B cell (primary cell): ENCODE measurements at regions not wholly inside any gene's neighbourhood (a gene's known extent, or its start where the extent isn't known, plus 50 kb on each side); places are given as distances from the start of the nearest gene placed in this dataset.

Source experiments
- ATAC-seq: fragments of 200-7000 bp; cut with Tn5 transposase; one replicate; pipeline ENCODE4 v1.10.0; 2021; ENCODE audit warnings: low read depth, mild to moderate bottlenecking, moderate number of reproducible peaks, moderate library complexity
- CTCF ChIA-PET: fragments of 350-600 bp; sonication (Branson Sonifier 250); formaldehyde crosslinking; loops from one replicate; lab custom pipeline; 2021; ENCODE audit warnings: antibody characterized with exemption, inconsistent platforms; lab: Charles Lee
- POLR2A ChIA-PET: fragments of 350-600 bp; sonication (Branson Sonifier 250); formaldehyde crosslinking; loops from one replicate; lab custom pipeline; 2021; ENCODE audit warnings: antibody characterized with exemption; lab: Charles Lee
- DNase-seq: peaks from one replicate; pipeline ENCODE4 v3.0.0; 2013
- H2AFZ ChIP-seq: 2 replicates; pipeline ENCODE4 v1.6.1; 2012; ENCODE audit warnings: mild to moderate bottlenecking, low read depth, low read length; ENCODE audit not compliant: insufficient read depth, poor library complexity, severe bottlenecking
- H3K27ac ChIP-seq, 2 donors: 1 replicate in 1 of 2; 2 replicates in 1 of 2; pipeline ENCODE4 v1.5.1; 2012 to 2013; ENCODE audit warnings: low read length in 2 of 2, mild to moderate bottlenecking in 2 of 2, moderate library complexity in 1 of 2
- H3K27me3 ChIP-seq, 4 experiments: fragments of 200-600 bp in 1 of 4; sonication (generic) in 1 of 4; replicated peaks in 1 of 4; 1 replicate in 2 of 4; 2 replicates in 2 of 4; pipeline versions ENCODE4 v1.6.1 to v1.7.0; 2013 to 2016; ENCODE audit warnings: low read length in 3 of 4, mild to moderate bottlenecking in 2 of 4, mixed read lengths in 1 of 4, moderate library complexity in 1 of 4; ENCODE audit not compliant: insufficient read depth in 4 of 4, control insufficient read depth in 3 of 4; ENCODE audit errors: control extremely low read depth in 1 of 4
- H3K36me3 ChIP-seq, 2 experiments: replicated peaks in 1 of 2; 1 replicate in 1 of 2; 2 replicates in 1 of 2; pipeline versions ENCODE4 v1.6.1 to v1.7.1; 2013; ENCODE audit warnings: low read length in 1 of 2; ENCODE audit not compliant: insufficient read depth in 2 of 2, control insufficient read depth in 1 of 2; ENCODE audit errors: control extremely low read depth in 1 of 2, extremely low read depth in 1 of 2
- H3K4me1 ChIP-seq, 2 donors: fragments of 200-600 bp in 1 of 2; sonication (generic) in 1 of 2; 1 replicate in 1 of 2; 2 replicates in 1 of 2; pipeline versions ENCODE4 v1.5.1 to v1.6.1; 2013 to 2017; ENCODE audit warnings: low read length in 2 of 2; ENCODE audit not compliant: control insufficient read depth in 2 of 2, insufficient read depth in 2 of 2
- H3K4me2 ChIP-seq: replicated peaks from 2 replicates; pipeline ENCODE3; 2012; ENCODE audit warnings: mild to moderate bottlenecking, low read depth, low read length; ENCODE audit not compliant: poor library complexity, severe bottlenecking
- H3K4me3 ChIP-seq, 5 experiments: fragments of 200-600 bp in 1 of 5; sonication (generic) in 1 of 5; 1 replicate in 3 of 5; 2 replicates in 2 of 5; pipeline versions ENCODE4 v1.5.1 to v1.7.0; 2011 to 2016; ENCODE audit warnings: low read length in 4 of 5, mild to moderate bottlenecking in 4 of 5, low read depth in 2 of 5, control low read depth in 1 of 5, moderate library complexity in 1 of 5; ENCODE audit not compliant: insufficient read depth in 1 of 5; ENCODE audit errors: control extremely low read depth in 1 of 5, extremely low read depth in 1 of 5
- H3K79me2 ChIP-seq: fragments of 200-600 bp; sonication (generic); one replicate; pipeline ENCODE4 v1.6.0; 2016; ENCODE audit warnings: low read length; ENCODE audit not compliant: control insufficient read depth, insufficient read depth
- H3K9ac ChIP-seq: fragments of 200-600 bp; sonication (generic); 2 replicates; pipeline ENCODE4 v1.6.1; 2017; ENCODE audit warnings: mild to moderate bottlenecking, low read length, moderate library complexity
- H3K9me3 ChIP-seq, 3 donors: one replicate each; pipeline versions ENCODE4 v1.6.1 to v1.7.1; 2013; ENCODE audit warnings: low read length in 2 of 3; ENCODE audit not compliant: control insufficient read depth in 2 of 3, insufficient read depth in 1 of 3; ENCODE audit errors: control extremely low read depth in 1 of 3
- H4K20me1 ChIP-seq: 2 replicates; pipeline ENCODE4 v1.6.0; 2012; ENCODE audit warnings: mild to moderate bottlenecking, low read length; ENCODE audit not compliant: insufficient read depth, control insufficient read depth, poor library complexity, severe bottlenecking
- H3K27ac Mint-ChIP-seq: one replicate; pipeline ENCODE4 v1.8.0; 2021; ENCODE audit warnings: mixed read lengths
- H3K27me3 Mint-ChIP-seq: one replicate; pipeline ENCODE4 v1.8.0; 2021; ENCODE audit warnings: mixed read lengths
- H3K4me1 Mint-ChIP-seq: one replicate; pipeline ENCODE4 v1.8.0; 2021; ENCODE audit warnings: mixed read lengths
- H3K4me3 Mint-ChIP-seq: one replicate; pipeline ENCODE4 v1.8.0; 2021; ENCODE audit warnings: mixed read lengths
- H3K9me3 Mint-ChIP-seq: one replicate; pipeline ENCODE4 v1.8.0; 2022; ENCODE audit warnings: mixed read lengths; ENCODE audit not compliant: insufficient read depth
- CTCF ChIP-seq: fragments of 200-600 bp; IDR thresholded peaks from one replicate; pipeline ENCODE4 v1.8.0; 2022; ENCODE audit warnings: antibody characterized with exemption, mild to moderate bottlenecking
- EZH2 ChIP-seq: IDR thresholded peaks from 2 replicates; pipeline ENCODE4 v1.6.1; 2012; ENCODE audit warnings: borderline replicate concordance, low read depth, mild to moderate bottlenecking, moderate library complexity, low read length; ENCODE audit not compliant: insufficient read depth, poor library complexity, severe bottlenecking
- WGBS: methylation state at CpG from one replicate; pipeline ENCODE4 v1.1.5; 2013; ENCODE audit warnings: missing lambda C conversion rate; ENCODE audit not compliant: insufficient coverage; 5-methylcytosine and 5-hydroxymethylcytosine counted together
- intact Hi-C: fragments of 100-400 bp; cut with micrococcal nuclease; formaldehyde crosslinking; loops from one replicate; pipeline ENCODE4 v1.10.0; 2022

GRCh38 chrX:4243759-4244158 lies 530.3 kb upstream of the PRKX start:
- no peak overlapping the region for H3K27ac ChIP-seq
- POLR2A ChIA-PET, result no interaction called here
- no peak overlapping the region for H3K4me3 Mint-ChIP-seq

More at GRCh38 chrX:4243759-4244158, 530.3 kb upstream of the PRKX start:
- no peaks in the 10 kb centered on the region for H4K20me1 ChIP-seq
- peaks cover 3% of the 10 kb centered on the region for H3K4me1 Mint-ChIP-seq
- 80% methylated on average over 1 of the region's 2 CpGs for WGBS
- no peak for ATAC-seq
- H3K4me2 ChIP-seq, result no peak overlapping the region
- no peaks in the 10 kb centered on the region for H3K27me3 Mint-ChIP-seq
- no peak overlapping the region for H3K27ac Mint-ChIP-seq
- TF ChIP-seq EZH2, result no peak
- TF ChIP-seq CTCF, result no peak
- no peak overlapping the region for H3K9ac ChIP-seq
- H3K4me3 ChIP-seq, result no peak overlapping the region
- H3K9me3 ChIP-seq, result peaks cover 1 to 18% (median 10%) of the 10 kb centered on the region in 3 donors
- intact Hi-C loops, result no loop called here
- H2AFZ ChIP-seq, result no peak overlapping the region
- CTCF ChIA-PET, result no interaction called here
- H3K27me3 ChIP-seq, result no peaks in the 10 kb centered on the region
- no peaks in the 10 kb centered on the region for H3K9me3 Mint-ChIP-seq
- no peaks in the 10 kb centered on the region for H3K36me3 ChIP-seq
- DNase-seq, result no peak
- H3K79me2 ChIP-seq, result no peaks in the 10 kb centered on the region
- peaks cover 0 to 6% of the 10 kb centered on the region in 2 donors for H3K4me1 ChIP-seq
